HepG2 (cell line): ENCODE measurements at regions not wholly inside any gene's neighbourhood (a gene's known extent, or its start where the extent isn't known, plus 50 kb on each side); places are given as distances from the start of the nearest gene placed in this dataset.
A peak's percentile ranks its signal among the peaks of the same experiment; 100 is the strongest.

Source experiments
- ATAC-seq: fragments of 200-7000 bp; cut with Tn5 transposase; 3 replicates; pipeline ENCODE4 v1.9.1; 2020; ENCODE audit warnings: mild to moderate bottlenecking, moderate library complexity
- BruUV-seq: library from RNA; stranded (reverse); fragments of 400-500 nt; replicated peaks from 2 replicates; lab custom pipeline; 2021; lab: Mats Ljungman, UMichigan
- CTCF ChIA-PET: fragments of 300-600 bp; formaldehyde crosslinking; extraction: SDS; loops from one replicate; lab custom pipeline; 2021; ENCODE audit warnings: low total read pairs, inconsistent platforms, low intra/inter-chr PET ratio; lab: Yijun Ruan, JAX
- POLR2A ChIA-PET: fragments of 350-600 bp; sonication (Branson Sonifier 250); formaldehyde crosslinking; loops from one replicate; lab custom pipeline; 2020; ENCODE audit warnings: antibody characterized with exemption, inconsistent platforms; lab: Yijun Ruan, JAX
- DNase-seq: peaks from one replicate; pipeline ENCODE4 v3.0.0-alpha.2; 2015; ENCODE audit warnings: low spot score
- FAIRE-seq: peaks from 3 replicates; lab custom pipeline; 2011; peaks lifted over from hg19 to GRCh38; lab: Jason Lieb, UNC
- H2AFZ ChIP-seq: one replicate; pipeline ENCODE4 v1.6.1; 2011; ENCODE audit warnings: low read length, inconsistent platforms
- H3K27ac ChIP-seq: fragments of 300-600 bp; 3 replicates; pipeline ENCODE4 v1.8.0; 2011; ENCODE audit warnings: mixed run types, mild to moderate bottlenecking, mixed read lengths, low read length, inconsistent platforms; ENCODE audit not compliant: insufficient read depth; ENCODE audit errors: extremely low read length
- H3K27me3 ChIP-seq, 2 experiments: fragments of 200-600 bp in 1 of 2; 2 replicates in 1 of 2; 3 replicates in 1 of 2; pipeline versions ENCODE4 v1.6.0 to v1.8.0; 2011; ENCODE audit warnings: low read length in 2 of 2, mild to moderate bottlenecking in 2 of 2, moderate library complexity in 2 of 2, inconsistent platforms in 1 of 2; ENCODE audit not compliant: insufficient read depth in 2 of 2, control insufficient read depth in 1 of 2
- H3K36me3 ChIP-seq, 2 experiments: fragments of 200-600 bp in 1 of 2; replicated peaks in 1 of 2; 2 replicates in 1 of 2; 3 replicates in 1 of 2; pipeline versions ENCODE4 v1.5.1 to v1.8.0; 2011; ENCODE audit warnings: low read length in 2 of 2, inconsistent platforms in 1 of 2; ENCODE audit not compliant: insufficient read depth in 2 of 2, control insufficient read depth in 1 of 2
- H3K4me1 ChIP-seq: 2 replicates; pipeline ENCODE4 v1.5.1; 2012; ENCODE audit warnings: low read length, inconsistent platforms; ENCODE audit not compliant: insufficient read depth
- H3K4me2 ChIP-seq: 2 replicates; pipeline ENCODE4 v1.6.0; 2011; ENCODE audit warnings: low read depth, low read length, inconsistent platforms
- H3K4me3 ChIP-seq, 3 experiments: fragments of 200-600 bp in 1 of 3; sonication (generic), shearing (Covaris generic) in 1 of 3; replicated peaks in 1 of 3; 2 replicates each; pipeline ENCODE4 v1.5.1; 2011 to 2016; ENCODE audit warnings: low read length in 3 of 3, inconsistent platforms in 2 of 3, low read depth in 2 of 3, mild to moderate bottlenecking in 2 of 3, control low read depth in 1 of 3, mixed read lengths in 1 of 3; ENCODE audit not compliant: insufficient read depth in 1 of 3
- H3K79me2 ChIP-seq: one replicate; pipeline ENCODE4 v1.6.1; 2011; ENCODE audit warnings: low read length, inconsistent platforms; ENCODE audit not compliant: insufficient read depth
- H3K9ac ChIP-seq: 2 replicates; pipeline ENCODE4 v1.6.0; 2011; ENCODE audit warnings: mild to moderate bottlenecking, low read depth, low read length, inconsistent platforms; ENCODE audit not compliant: insufficient read depth
- H3K9me3 ChIP-seq: 2 replicates; pipeline ENCODE4 v1.5.1; 2012; ENCODE audit warnings: mild to moderate bottlenecking, low read length
- H4K20me1 ChIP-seq: 2 replicates; pipeline ENCODE4 v1.6.0; 2011; ENCODE audit warnings: inconsistent platforms, mild to moderate bottlenecking, low read length, moderate library complexity; ENCODE audit not compliant: insufficient read depth
- ARNT ChIP-seq: fragments of 450-650 bp; IDR thresholded peaks from 2 replicates; pipeline ENCODE4 v1.6.1; 2017
- ESRRA ChIP-seq: sonication (generic); formaldehyde crosslinking; IDR thresholded peaks from 2 replicates; pipeline ENCODE4 v1.5.1; 2020; ENCODE audit warnings: mild to moderate bottlenecking, low read depth, missing genetic modification reagents
- LCORL ChIP-seq, 2 experiments: fragments of 450-650 bp in 1 of 2; sonication (generic) in 1 of 2; formaldehyde crosslinking in 1 of 2; IDR thresholded peaks; 2 replicates each; pipeline versions ENCODE4 v1.5.0 to v1.6.1; 2017 to 2020; ENCODE audit warnings: antibody characterized with exemption in 1 of 2, missing genetic modification reagents in 1 of 2
- PRPF4 ChIP-seq: fragments of 200-400 bp; formaldehyde crosslinking; IDR thresholded peaks from 2 replicates; pipeline ENCODE4 v1.6.1; 2016; ENCODE audit warnings: low read length, low read depth; ENCODE audit not compliant: poor library complexity, severe bottlenecking
- RXRB ChIP-seq: IDR thresholded peaks from 2 replicates; pipeline ENCODE4 v1.6.1; 2016; ENCODE audit warnings: borderline replicate concordance, missing genetic modification reagents, missing compliant biosample characterization
- SKI ChIP-seq: fragments of 450-650 bp; IDR thresholded peaks from one replicate; pipeline ENCODE4 v1.6.1; 2018; ENCODE audit warnings: mild to moderate bottlenecking; ENCODE audit not compliant: partially characterized antibody
- U2AF2 ChIP-seq: fragments of 200-400 bp; formaldehyde crosslinking; IDR thresholded peaks from 2 replicates; pipeline ENCODE4 v1.6.1; 2017; ENCODE audit warnings: low read depth, mild to moderate bottlenecking, low read length
- ZC3H4 ChIP-seq: sonication (generic); formaldehyde crosslinking; IDR thresholded peaks from 2 replicates; pipeline ENCODE4 v1.4.0; 2020; ENCODE audit warnings: missing genetic modification reagents, borderline replicate concordance
- ZNF552 ChIP-seq: sonication (generic); formaldehyde crosslinking; IDR thresholded peaks from 2 replicates; pipeline ENCODE4 v1.9.0; 2022; ENCODE audit warnings: missing genetic modification reagents, mild to moderate bottlenecking, borderline replicate concordance
- ZNF713 ChIP-seq: sonication (generic); formaldehyde crosslinking; IDR thresholded peaks from 2 replicates; pipeline ENCODE4 v1.4.0; 2020; ENCODE audit warnings: mild to moderate bottlenecking, missing genetic modification reagents
- ZNF761 ChIP-seq: sonication (generic); formaldehyde crosslinking; conservative IDR thresholded peaks from 2 replicates; pipeline ENCODE4 v1.4.0; 2020; ENCODE audit warnings: mild to moderate bottlenecking, missing genetic modification reagents
- ZSCAN30 ChIP-seq: sonication (generic); formaldehyde crosslinking; IDR thresholded peaks from 2 replicates; pipeline ENCODE4 v1.5.0; 2020; ENCODE audit warnings: mild to moderate bottlenecking, missing genetic modification reagents
- WGBS: methylation state at CpG from one replicate; pipeline ENCODE4 v1.1.6; 2017; ENCODE audit warnings: low lambda C conversion rate; 5-methylcytosine and 5-hydroxymethylcytosine counted together
- in situ Hi-C: cut with HindIII; loops from 2 replicates; pipeline ENCODE4 v1.10.0; 2017; ENCODE audit warnings: low pct_unique_long_range_greater_than_20kb; ENCODE audit not compliant: extremely low pct_ligation_motif_present
- intact Hi-C: fragments of 100-400 bp; cut with micrococcal nuclease; formaldehyde crosslinking; loops from one replicate; pipeline ENCODE4 v1.10.0; 2022; ENCODE audit not compliant: unreplicated experiment

DNA sequence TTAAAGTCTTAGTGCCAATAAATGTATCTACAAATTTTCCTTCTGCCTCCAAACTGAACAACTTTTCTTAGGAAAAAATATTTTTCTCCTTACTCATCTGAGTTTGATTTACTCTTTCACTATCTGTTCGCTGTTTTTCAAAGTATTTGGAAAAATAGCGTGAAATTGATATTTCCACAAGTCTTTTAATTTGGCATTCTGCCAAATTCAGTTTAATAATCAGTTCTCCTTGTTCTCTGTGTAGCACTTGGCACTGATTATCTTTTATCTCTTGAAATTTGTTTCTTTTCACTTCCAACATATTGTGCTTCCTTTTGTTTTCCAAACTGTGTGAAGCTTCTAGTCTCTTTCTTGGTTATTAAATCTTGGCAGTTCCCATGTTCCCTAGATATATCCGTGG lies 559.8 kb downstream of the RPL10L start:
- ChIA-PET CTCF (no interaction called here), POLR2A (no interaction called here)
- no TSS peak for BruUV-seq

DNA sequence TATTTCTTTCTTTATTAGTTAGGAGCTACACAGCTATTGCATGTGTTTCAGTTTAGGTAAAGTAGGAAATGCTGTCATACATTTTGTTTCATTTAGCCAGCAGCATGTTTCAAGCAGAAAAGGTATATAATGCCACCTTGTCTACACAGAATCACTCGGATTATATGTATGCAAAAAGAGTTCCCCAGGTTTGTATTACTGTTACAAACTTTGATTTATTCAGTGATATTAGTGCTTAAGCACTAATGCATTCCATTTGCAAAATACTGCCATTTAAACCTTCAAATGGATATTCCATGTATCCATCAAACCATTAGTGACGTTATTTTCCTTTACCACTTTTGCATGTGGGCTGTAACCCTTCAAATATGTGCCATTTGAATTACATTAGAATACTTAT lies 564.0 kb downstream of the RPL10L start:
- POLR2A ChIA-PET: no interaction called here
- FAIRE-seq: no peak
- intact Hi-C loops: no loop called here

More for the DNA sequence above, 559.8 kb downstream of the RPL10L start:
- 3% methylated on average over 3 of the region's 3 CpGs for WGBS
- H4K20me1 ChIP-seq: no peaks in the 10 kb centered on the region
- ATAC-seq (no peak), DNase-seq (no peak), FAIRE-seq (no peak)
- H3K4me3 ChIP-seq: no peak overlapping the region
- H3K9me3 ChIP-seq: peaks cover 58% of the 10 kb centered on the region
- no peaks in the 10 kb centered on the region for H3K4me1 ChIP-seq
- H2AFZ ChIP-seq: no peak overlapping the region
- no peak overlapping the region for H3K9ac ChIP-seq
- TF ChIP-seq ZNF713 (no peak), LCORL (IDR thresholded peaks at IDR 0.05) (peak; percentile 84), LCORL (CRISPR knock-in tag; IDR thresholded peaks at IDR 0.05) (no peak)
- no peak overlapping the region for H3K4me2 ChIP-seq
- no peaks in the 10 kb centered on the region for H3K36me3 ChIP-seq
- in situ Hi-C loops (no loop called here), intact Hi-C loops (no loop called here)
- H3K27me3 ChIP-seq: no peaks in the 10 kb centered on the region; a peak in 1 of 5 replicates
- no peak overlapping the region for H3K27ac ChIP-seq
- H3K79me2 ChIP-seq: no peaks in the 10 kb centered on the region

More for the DNA sequence above, 564.0 kb downstream of the RPL10L start:
- no peaks in the 10 kb centered on the region for H3K27me3 ChIP-seq
- TF ChIP-seq ZNF552 (CRISPR knock-in tag): no peak
- TF ChIP-seq ZC3H4 (CRISPR knock-in tag): no peak
- TF ChIP-seq PRPF4: no peak
- no peak for TF ChIP-seq ARNT
- TF ChIP-seq ZNF761: no peak
- TF ChIP-seq SKI: no peak
- TF ChIP-seq ZSCAN30 (CRISPR knock-in tag): no peak
- TF ChIP-seq RXRB: no peak
- TF ChIP-seq U2AF2: no peak
- no peak for TF ChIP-seq ESRRA (CRISPR knock-in tag)
- in situ Hi-C loops: no loop called here
- H2AFZ ChIP-seq: no peak overlapping the region
- ATAC-seq (no peak), DNase-seq (no peak)
- H3K79me2 ChIP-seq: no peaks in the 10 kb centered on the region
- WGBS: 2% methylated on average over 2 of the region's 2 CpGs
- no peak overlapping the region for H3K27ac ChIP-seq
- no TSS peak for BruUV-seq
- no peaks in the 10 kb centered on the region for H4K20me1 ChIP-seq
- peaks cover 64% of the 10 kb centered on the region for H3K9me3 ChIP-seq
- no peak overlapping the region for H3K4me2 ChIP-seq
- no peaks in the 10 kb centered on the region for H3K4me1 ChIP-seq
- H3K4me3 ChIP-seq: no peak overlapping the region
- CTCF ChIA-PET: no interaction called here
- H3K36me3 ChIP-seq: no peaks in the 10 kb centered on the region
- H3K9ac ChIP-seq: no peak overlapping the region
